Body of pancreas (tissue), 4 donors: ENCODE measurements at regions not wholly inside any gene's neighbourhood (a gene's known extent, or its start where the extent isn't known, plus 50 kb on each side); places are given as distances from the start of the nearest gene placed in this dataset.

Source experiments
- ATAC-seq: fragments of 150-250 bp; one replicate; pipeline ENCODE4 v1.9.1; 2016
- DNase-seq, 4 donors: peaks; one replicate each; pipeline ENCODE4 v3.0.0-alpha.2; 2019
- H3K27ac ChIP-seq, 4 donors: fragments of 200-600 bp; sonication (generic); 1 replicate in 3 of 4; 2 replicates in 1 of 4; pipeline versions ENCODE4 v1.5.1 to v1.6.1; 2016 to 2019; ENCODE audit warnings: mild to moderate bottlenecking in 1 of 4, mixed read lengths in 1 of 4, moderate library complexity in 1 of 4
- H3K27me3 ChIP-seq, 2 donors: fragments of 200-600 bp; sonication (generic); one replicate each; pipeline ENCODE4 v1.6.0; 2016; ENCODE audit warnings: mild to moderate bottlenecking in 1 of 2
- H3K36me3 ChIP-seq, 2 donors: fragments of 200-600 bp; sonication (generic); replicated peaks in 1 of 2; 2 replicates each; pipeline ENCODE4 v1.5.1; 2016; ENCODE audit warnings: low read depth in 2 of 2; ENCODE audit not compliant: insufficient read depth in 1 of 2
- H3K4me1 ChIP-seq: fragments of 200-600 bp; sonication (generic); one replicate; pipeline ENCODE4 v1.6.0; 2016
- H3K4me3 ChIP-seq, 2 donors: fragments of 200-600 bp; sonication (generic); 1 replicate in 1 of 2; 2 replicates in 1 of 2; pipeline ENCODE4 v1.5.1; 2016 to 2019
- H3K9me3 ChIP-seq, 3 donors: fragments of 200-600 bp; sonication (generic); 1 replicate in 2 of 3; 2 replicates in 1 of 3; pipeline ENCODE4 v1.5.1; 2016
- POLR2A ChIP-seq, 3 donors: fragments of 450-650 bp; IDR thresholded peaks; one replicate each; pipeline ENCODE4 v1.6.1; 2016; ENCODE audit warnings: antibody characterized with exemption in 3 of 3, mild to moderate bottlenecking in 2 of 3
- WGBS, 2 donors: methylation state at CpG; one replicate each; pipeline ENCODE4 v1.1.5; 2017; 5-methylcytosine and 5-hydroxymethylcytosine counted together
- intact Hi-C: fragments of 100-400 bp; cut with DNase I; formaldehyde crosslinking; loops from one replicate; pipeline ENCODE4 v1.15.1; 2023
- TF ChIP-seq, protein P1 (sequence below), 7 experiments: fragments of 450-650 bp in 4 of 7; fragments of 200-600 bp in 3 of 7; sonication (generic) in 3 of 7; IDR thresholded peaks; one replicate each; pipeline ENCODE4 v1.5.1; 2016 to 2019; ENCODE audit warnings: antibody characterized with exemption in 7 of 7

DNA sequence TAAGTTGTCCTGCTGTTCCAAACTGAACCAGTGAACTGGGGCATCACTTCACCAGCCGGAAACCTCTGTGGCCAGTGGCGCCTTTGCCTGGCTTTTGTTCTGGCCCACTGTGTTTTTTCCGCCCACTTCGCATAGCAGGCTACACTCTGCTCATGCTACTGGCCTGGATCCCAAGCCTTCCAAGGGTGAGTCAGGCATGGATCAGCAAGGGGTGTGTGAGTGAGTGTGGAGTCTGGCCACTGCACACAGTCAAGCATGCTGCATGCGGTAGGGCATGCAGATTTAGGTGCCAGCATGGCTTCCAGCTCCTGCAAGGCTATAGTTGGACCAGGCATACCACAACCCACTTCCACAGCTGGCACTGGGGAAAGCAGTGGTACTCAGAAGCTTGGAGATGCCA, 1967.9 kb downstream of the C4orf33 start:
- WGBS, 2 donors: 96 to 100% methylated on average over 5 of the region's 5 CpGs
- H3K27ac ChIP-seq: no peak overlapping the region
- H3K36me3 ChIP-seq: no peaks in the 10 kb centered on the region
- DNase-seq (no peak), ATAC-seq (no peak)
- H3K4me1 ChIP-seq: no peaks in the 10 kb centered on the region
- H3K9me3 ChIP-seq: peaks cover 0 to 23% (median 0%) of the 10 kb centered on the region in 3 donors
- H3K4me3 ChIP-seq: no peak overlapping the region
- no peaks in the 10 kb centered on the region for H3K27me3 ChIP-seq
- intact Hi-C loops: no loop called here
- TF ChIP-seq POLR2A (IDR thresholded peaks at IDR 0.05): no peak
- TF ChIP-seq, protein P1, sequence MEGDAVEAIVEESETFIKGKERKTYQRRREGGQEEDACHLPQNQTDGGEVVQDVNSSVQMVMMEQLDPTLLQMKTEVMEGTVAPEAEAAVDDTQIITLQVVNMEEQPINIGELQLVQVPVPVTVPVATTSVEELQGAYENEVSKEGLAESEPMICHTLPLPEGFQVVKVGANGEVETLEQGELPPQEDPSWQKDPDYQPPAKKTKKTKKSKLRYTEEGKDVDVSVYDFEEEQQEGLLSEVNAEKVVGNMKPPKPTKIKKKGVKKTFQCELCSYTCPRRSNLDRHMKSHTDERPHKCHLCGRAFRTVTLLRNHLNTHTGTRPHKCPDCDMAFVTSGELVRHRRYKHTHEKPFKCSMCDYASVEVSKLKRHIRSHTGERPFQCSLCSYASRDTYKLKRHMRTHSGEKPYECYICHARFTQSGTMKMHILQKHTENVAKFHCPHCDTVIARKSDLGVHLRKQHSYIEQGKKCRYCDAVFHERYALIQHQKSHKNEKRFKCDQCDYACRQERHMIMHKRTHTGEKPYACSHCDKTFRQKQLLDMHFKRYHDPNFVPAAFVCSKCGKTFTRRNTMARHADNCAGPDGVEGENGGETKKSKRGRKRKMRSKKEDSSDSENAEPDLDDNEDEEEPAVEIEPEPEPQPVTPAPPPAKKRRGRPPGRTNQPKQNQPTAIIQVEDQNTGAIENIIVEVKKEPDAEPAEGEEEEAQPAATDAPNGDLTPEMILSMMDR (IDR thresholded peaks at IDR 0.05): no peak

- ATAC-seq (no peak), DNase-seq (no peak)
- H3K4me3 ChIP-seq: no peak overlapping the region
- intact Hi-C loops: no loop called here
- H3K27ac ChIP-seq: no peak overlapping the region
- no peak for TF ChIP-seq POLR2A (IDR thresholded peaks at IDR 0.05)
- TF ChIP-seq, protein P1 (IDR thresholded peaks at IDR 0.05): no peak
- H3K27me3 ChIP-seq: no peaks in the 10 kb centered on the region
- H3K36me3 ChIP-seq: no peaks in the 10 kb centered on the region
- H3K4me1 ChIP-seq: peaks cover 17% of the 10 kb centered on the region
- no peaks in the 10 kb centered on the region for H3K9me3 ChIP-seq
Measured at GRCh38 chr4:131081069-131081468, 1985.1 kb downstream of the C4orf33 start.

- WGBS, 2 donors: 16 to 17% methylated on average over 3 of the region's 3 CpGs
- Histone ChIP-seq H3K4me1 (peaks cover 23% of the 10 kb centered on the region), H3K27me3 (no peaks in the 10 kb centered on the region), H3K9me3 (no peaks in the 10 kb centered on the region), H3K27ac (no peak overlapping the region), H3K4me3 (no peak overlapping the region), H3K36me3 (no peaks in the 10 kb centered on the region)
- intact Hi-C loops: no loop called here
- ATAC-seq (peak; percentile 38), DNase-seq (no peak)
- TF ChIP-seq POLR2A (IDR thresholded peaks at IDR 0.05): no peak
- TF ChIP-seq, protein P1 (IDR thresholded peaks at IDR 0.05): no peak
Measured at GRCh38 chr4:131084997-131085396, 1989.0 kb downstream of the C4orf33 start.

- H3K4me3 ChIP-seq: no peak overlapping the region
- H3K36me3 ChIP-seq: no peaks in the 10 kb centered on the region
- intact Hi-C loops: no loop called here
- peaks cover 6% of the 10 kb centered on the region for H3K4me1 ChIP-seq
- H3K27ac ChIP-seq: no peak overlapping the region
- DNase-seq: no peak
- H3K27me3 ChIP-seq: no peaks in the 10 kb centered on the region
- no peak for TF ChIP-seq POLR2A (IDR thresholded peaks at IDR 0.05)
- TF ChIP-seq, protein P1 (IDR thresholded peaks at IDR 0.05): peak; percentile 26 to 70 (median 59)
- no peaks in the 10 kb centered on the region for H3K9me3 ChIP-seq
- peak; percentile 40 for ATAC-seq
Measured at GRCh38 chr4:131091896-131092295, 1995.9 kb downstream of the C4orf33 start.

DNA sequence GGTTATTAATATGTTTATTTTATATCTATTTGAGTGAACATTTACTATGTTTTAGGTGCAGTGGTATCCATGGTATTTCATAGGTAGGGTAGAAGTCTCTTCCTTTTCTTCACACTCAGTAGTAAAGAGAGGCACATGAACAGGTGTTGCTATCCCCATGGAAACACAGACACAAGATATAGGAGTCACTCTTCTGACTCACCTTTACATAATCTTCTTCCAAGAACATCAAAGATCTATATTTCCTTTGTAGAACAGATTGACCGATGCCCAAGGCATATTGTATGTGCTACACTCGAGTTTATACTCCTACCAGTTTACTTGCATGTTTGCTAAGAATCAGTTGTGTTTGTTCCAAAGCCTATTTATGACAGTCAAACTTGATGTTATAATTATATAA, 1997.4 kb downstream of the C4orf33 start:
- H3K27me3 ChIP-seq: no peaks in the 10 kb centered on the region
- H3K4me1 ChIP-seq: no peaks in the 10 kb centered on the region
- H3K4me3 ChIP-seq: no peak overlapping the region
- no peak overlapping the region for H3K27ac ChIP-seq
- TF ChIP-seq, protein P1 (IDR thresholded peaks at IDR 0.05): no peak
- no peak for TF ChIP-seq POLR2A (IDR thresholded peaks at IDR 0.05)
- H3K9me3 ChIP-seq: no peaks in the 10 kb centered on the region
- ATAC-seq: no peak
- no peaks in the 10 kb centered on the region for H3K36me3 ChIP-seq
- intact Hi-C loops: no loop called here
- WGBS, 2 donors: 52 to 76% methylated on average over 2 of the region's 2 CpGs
- DNase-seq: no peak
